GM06990 (cell line): ENCODE measurements at regions not wholly inside any gene's neighbourhood (a gene's known extent, or its start where the extent isn't known, plus 50 kb on each side); places are given as distances from the start of the nearest gene placed in this dataset.
"Not testable (repeated sequence)": the region's sequence is repeated elsewhere in the genome, so short reads cannot be mapped to it uniquely, and the experiment has no call there.

Experiments used
- DNase-seq: peaks from one replicate; pipeline ENCODE4 v3.0.0-alpha.2; 2011; ENCODE audit not compliant: insufficient read length; ENCODE audit errors: extremely low read depth
- H3K27me3 ChIP-seq: replicated peaks from 2 replicates; pipeline ENCODE4 v1.6.0; 2011; ENCODE audit warnings: low read length; ENCODE audit not compliant: control insufficient read depth, insufficient read depth
- H3K36me3 ChIP-seq: 2 replicates; pipeline ENCODE4 v1.5.1; 2011; ENCODE audit warnings: low read length; ENCODE audit not compliant: control insufficient read depth, insufficient read depth
- H3K4me3 ChIP-seq: replicated peaks from 2 replicates; pipeline ENCODE4 v1.5.1; 2011; ENCODE audit warnings: low read depth, mild to moderate bottlenecking, control low read depth, low read length
- CTCF ChIP-seq: IDR thresholded peaks from 2 replicates; pipeline ENCODE4 v1.5.1; 2011; ENCODE audit warnings: low read length, control low read depth, mild to moderate bottlenecking, inconsistent platforms; ENCODE audit not compliant: insufficient read depth, poor library complexity, severe bottlenecking

- Histone ChIP-seq H3K27me3 (no peaks in the 10 kb centered on the region), H3K4me3 (no peak overlapping the region), H3K36me3 (no peaks in the 10 kb centered on the region)
- DNase-seq = no peak
- TF ChIP-seq CTCF = no peak
These were observed 223.7 kb upstream of the DIPK2B start for GRCh38 chrX:45424326-45424725.

GRCh38 chrX:45422216-45422925 lies 221.7 kb upstream of the DIPK2B start:
- no peak for DNase-seq
- H3K36me3 ChIP-seq = no peaks in the 10 kb centered on the region
- no peaks in the 10 kb centered on the region for H3K27me3 ChIP-seq
- H3K4me3 ChIP-seq = no peak overlapping the region
- no peak for TF ChIP-seq CTCF

GRCh38 chrX:45421806-45422205 lies 221.1 kb upstream of the DIPK2B start:
- TF ChIP-seq CTCF = no peak
- H3K4me3 ChIP-seq = no peak overlapping the region
- H3K36me3 ChIP-seq = no peaks in the 10 kb centered on the region
- no peak for DNase-seq
- H3K27me3 ChIP-seq = no peaks in the 10 kb centered on the region

GRCh38 chrX:45404206-45404605 lies 203.5 kb upstream of the DIPK2B start:
- no peaks in the 10 kb centered on the region for H3K27me3 ChIP-seq
- DNase-seq = no peak
- H3K4me3 ChIP-seq = no peak overlapping the region
- TF ChIP-seq CTCF = no peak
- no peaks in the 10 kb centered on the region for H3K36me3 ChIP-seq

GRCh38 chrX:45401923-45402322 lies 201.2 kb upstream of the DIPK2B start:
- no peak overlapping the region for H3K4me3 ChIP-seq
- no peak for TF ChIP-seq CTCF
- H3K36me3 ChIP-seq = no peaks in the 10 kb centered on the region
- no peak for DNase-seq
- H3K27me3 ChIP-seq = no peaks in the 10 kb centered on the region

GRCh38 chrX:45400951-45401725 lies 200.5 kb upstream of the DIPK2B start:
- H3K36me3 ChIP-seq, DNase-seq, H3K27me3 ChIP-seq, H3K4me3 ChIP-seq: not testable (repeated sequence)
